ENCODE measurements at regions not wholly inside any gene's neighbourhood (a gene's known extent, or its start where the extent isn't known, plus 50 kb on each side); places are given as distances from the start of the nearest gene placed in this dataset.
A peak's percentile ranks its signal among the peaks of the same experiment; 100 is the strongest.

DNA sequence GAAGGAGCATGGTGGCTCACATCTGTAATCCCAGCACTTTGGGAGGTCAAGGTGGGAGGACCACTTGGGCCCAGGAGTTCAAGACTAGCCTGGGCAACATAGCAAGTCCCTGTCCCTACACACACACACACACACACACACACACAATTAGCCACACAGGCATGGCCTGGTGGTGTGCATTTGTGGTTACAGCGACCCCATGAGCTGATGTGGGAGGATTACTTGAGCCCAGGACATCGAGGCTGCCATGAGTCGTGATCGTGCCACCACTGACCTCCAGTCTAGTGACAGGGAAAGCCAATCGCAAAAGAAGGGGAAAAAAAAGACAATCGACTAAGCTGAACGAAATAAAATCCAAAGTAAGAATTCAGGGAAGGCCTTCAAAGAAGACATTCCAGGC is 67.9 kb downstream of the TBX3 start:
- DNase-seq (ENCODE audit: extremely low spot score, unreplicated experiment): no peak
- Mint-ChIP-seq H3K27ac (no peak overlapping the region), H3K9me3 (peaks cover 6% of the 10 kb centered on the region), H3K27me3 (no peaks in the 10 kb centered on the region), H3K4me1 (ENCODE audit: unreplicated experiment) (peaks cover 12% of the 10 kb centered on the region), H3K36me3 (no peaks in the 10 kb centered on the region), H3K4me3 (no peak overlapping the region)
- TF ChIP-seq, protein P1, sequence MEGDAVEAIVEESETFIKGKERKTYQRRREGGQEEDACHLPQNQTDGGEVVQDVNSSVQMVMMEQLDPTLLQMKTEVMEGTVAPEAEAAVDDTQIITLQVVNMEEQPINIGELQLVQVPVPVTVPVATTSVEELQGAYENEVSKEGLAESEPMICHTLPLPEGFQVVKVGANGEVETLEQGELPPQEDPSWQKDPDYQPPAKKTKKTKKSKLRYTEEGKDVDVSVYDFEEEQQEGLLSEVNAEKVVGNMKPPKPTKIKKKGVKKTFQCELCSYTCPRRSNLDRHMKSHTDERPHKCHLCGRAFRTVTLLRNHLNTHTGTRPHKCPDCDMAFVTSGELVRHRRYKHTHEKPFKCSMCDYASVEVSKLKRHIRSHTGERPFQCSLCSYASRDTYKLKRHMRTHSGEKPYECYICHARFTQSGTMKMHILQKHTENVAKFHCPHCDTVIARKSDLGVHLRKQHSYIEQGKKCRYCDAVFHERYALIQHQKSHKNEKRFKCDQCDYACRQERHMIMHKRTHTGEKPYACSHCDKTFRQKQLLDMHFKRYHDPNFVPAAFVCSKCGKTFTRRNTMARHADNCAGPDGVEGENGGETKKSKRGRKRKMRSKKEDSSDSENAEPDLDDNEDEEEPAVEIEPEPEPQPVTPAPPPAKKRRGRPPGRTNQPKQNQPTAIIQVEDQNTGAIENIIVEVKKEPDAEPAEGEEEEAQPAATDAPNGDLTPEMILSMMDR (conservative IDR thresholded peaks at IDR 0.05): no peak

DNA sequence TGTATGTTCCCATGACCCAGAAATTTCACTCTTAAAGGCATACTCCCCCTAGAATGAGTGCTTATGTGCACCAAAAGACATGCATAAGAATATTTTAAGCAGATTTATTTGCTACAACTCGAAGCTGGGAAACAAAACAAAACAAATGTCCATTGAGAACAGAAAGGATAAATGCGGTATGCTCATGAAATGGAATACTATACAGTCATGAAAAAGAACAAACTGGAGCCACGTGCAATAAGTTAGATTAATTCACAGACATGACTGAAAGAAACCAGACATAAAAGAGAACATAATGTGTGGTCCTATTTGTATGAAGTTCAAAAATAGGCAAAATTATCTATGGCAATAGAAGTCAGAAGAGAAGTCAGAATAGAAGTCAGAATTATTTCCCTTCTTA is 69.9 kb downstream of the TBX3 start:
- Mint-ChIP-seq H3K27me3 (no peaks in the 10 kb centered on the region), H3K36me3 (no peaks in the 10 kb centered on the region), H3K27ac (no peak overlapping the region), H3K9me3 (peaks cover 6% of the 10 kb centered on the region), H3K4me1 (ENCODE audit: unreplicated experiment) (peaks cover 12% of the 10 kb centered on the region), H3K4me3 (no peak overlapping the region)
- DNase-seq (ENCODE audit: extremely low spot score, unreplicated experiment): no peak
- TF ChIP-seq, protein P1 (conservative IDR thresholded peaks at IDR 0.05): no peak

DNA sequence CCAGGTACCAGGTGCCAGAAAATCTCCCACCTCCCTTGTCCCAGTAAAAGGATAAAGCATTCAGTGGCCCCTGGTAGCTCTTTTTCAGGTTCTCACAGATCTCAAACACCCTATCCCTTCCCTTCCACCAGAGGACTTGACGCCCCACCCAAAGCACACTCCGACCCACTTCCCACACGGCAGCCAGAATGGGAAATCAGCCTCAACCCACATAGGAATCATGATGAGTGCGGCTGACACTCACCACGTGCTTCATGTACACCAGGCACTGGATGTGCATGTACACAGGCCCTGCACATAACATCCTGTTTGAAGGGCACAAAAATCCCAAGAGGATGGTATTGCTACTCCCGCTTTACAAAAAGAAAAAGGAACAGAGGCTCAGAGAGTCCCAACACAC is 71.9 kb downstream of the TBX3 start:
- peak overlapping the region; percentile 28 for H3K4me3 Mint-ChIP-seq
- no peaks in the 10 kb centered on the region for H3K27me3 Mint-ChIP-seq
- H3K9me3 Mint-ChIP-seq: no peaks in the 10 kb centered on the region
- peaks cover 12% of the 10 kb centered on the region for H3K4me1 Mint-ChIP-seq (ENCODE audit: unreplicated experiment)
- TF ChIP-seq, protein P1 (conservative IDR thresholded peaks at IDR 0.05): no peak
- no peak for DNase-seq (ENCODE audit: extremely low spot score, unreplicated experiment)
- peak overlapping the region; percentile 57 for H3K27ac Mint-ChIP-seq
- no peaks in the 10 kb centered on the region for H3K36me3 Mint-ChIP-seq

DNA sequence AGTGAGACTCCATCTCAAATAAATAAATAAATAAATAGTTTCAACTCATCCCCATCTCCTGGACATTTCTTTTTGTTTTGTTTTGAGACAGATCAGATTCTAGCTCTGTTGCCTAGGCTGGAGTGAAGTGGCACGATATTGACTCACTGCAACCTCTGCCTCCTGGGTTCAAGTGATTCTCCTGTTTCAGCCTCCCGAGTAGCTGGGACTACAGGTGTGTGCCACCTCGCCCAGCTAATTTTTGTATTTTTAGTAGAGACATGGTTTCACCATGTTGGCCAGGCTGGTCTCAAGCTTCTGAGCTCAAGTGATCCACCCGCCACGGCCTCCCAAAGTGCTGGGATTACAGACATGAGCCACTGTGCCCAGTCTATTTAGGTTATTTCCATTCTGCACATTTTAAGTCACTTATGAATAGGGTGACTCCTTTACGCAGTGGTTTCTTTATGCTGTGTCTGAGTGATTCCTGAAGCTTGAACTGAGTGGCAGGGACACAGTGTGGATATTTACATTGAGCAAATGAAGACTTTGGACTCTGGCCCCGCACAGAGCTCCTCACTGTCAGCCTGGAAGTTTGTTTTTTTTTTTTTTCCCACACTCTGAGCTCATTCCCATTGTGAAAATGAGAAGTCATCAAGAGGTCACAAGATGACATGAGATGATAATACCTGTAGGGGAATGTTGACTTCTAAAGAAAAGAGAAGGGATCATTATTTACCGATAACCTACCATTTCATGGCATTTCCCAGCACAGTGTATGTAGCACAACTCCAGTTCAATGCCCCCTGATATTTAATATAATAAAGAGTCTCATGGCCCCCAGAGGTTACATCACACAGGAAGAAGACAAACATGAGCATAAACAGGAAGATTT is 72.6 kb downstream of the TBX3 start:
- Mint-ChIP-seq H3K36me3 (no peaks in the 10 kb centered on the region), H3K27ac (peak overlapping the region; percentile 57), H3K9me3 (no peaks in the 10 kb centered on the region), H3K4me1 (ENCODE audit: unreplicated experiment) (peaks cover 12% of the 10 kb centered on the region), H3K4me3 (peak overlapping the region; percentile 20), H3K27me3 (no peaks in the 10 kb centered on the region)
- TF ChIP-seq, protein P1 (conservative IDR thresholded peaks at IDR 0.05): no peak
- no peak for DNase-seq (ENCODE audit: extremely low spot score, unreplicated experiment)

DNA sequence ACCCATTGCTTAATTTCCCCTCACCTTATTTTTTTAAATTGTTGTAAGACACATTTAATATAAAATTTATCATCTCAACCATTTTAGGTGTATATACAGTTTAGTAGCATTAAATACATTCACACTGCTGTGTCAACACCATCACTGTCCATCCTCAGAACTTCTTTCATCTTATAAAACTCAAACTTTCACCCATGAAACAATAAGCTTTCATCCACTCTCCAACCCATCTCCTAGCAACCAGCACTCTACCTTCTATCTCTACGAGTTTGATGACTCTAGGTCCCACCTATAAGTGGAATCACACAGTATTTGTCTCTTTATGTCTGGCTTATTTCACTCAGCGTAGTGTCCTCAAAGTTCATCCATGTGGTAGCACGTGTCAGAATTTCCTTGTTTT is 75.5 kb downstream of the TBX3 start:
- no peak overlapping the region for H3K27ac Mint-ChIP-seq
- no peak for DNase-seq (ENCODE audit: extremely low spot score, unreplicated experiment)
- TF ChIP-seq, protein P1 (conservative IDR thresholded peaks at IDR 0.05): no peak
- H3K4me3 Mint-ChIP-seq: no peak overlapping the region
- H3K9me3 Mint-ChIP-seq: no peaks in the 10 kb centered on the region
- H3K4me1 Mint-ChIP-seq (ENCODE audit: unreplicated experiment): peaks cover 21% of the 10 kb centered on the region
- no peaks in the 10 kb centered on the region for H3K36me3 Mint-ChIP-seq
- no peaks in the 10 kb centered on the region for H3K27me3 Mint-ChIP-seq

Data from type B pancreatic cell (in vitro differentiated cells).